Upper lobe of right lung (tissue), 1 donor: ENCODE measurements at regions not wholly inside any gene's neighbourhood (a gene's known extent, or its start where the extent isn't known, plus 50 kb on each side); places are given as distances from the start of the nearest gene placed in this dataset.

Experiments
- ATAC-seq: fragments of 200-7000 bp; cut with Tn5 transposase; one replicate; pipeline ENCODE4 v1.9.1; 2020; ENCODE audit warnings: mild to moderate bottlenecking, moderate library complexity
- DNase-seq: peaks from one replicate; pipeline ENCODE4 v3.0.0-alpha.2; 2020
- H3K27ac ChIP-seq: fragments of 200-600 bp; one replicate; pipeline ENCODE4 v1.8.0; 2022
- H3K27me3 ChIP-seq: fragments of 200-600 bp; one replicate; pipeline ENCODE4 v1.8.0; 2022; ENCODE audit warnings: mild to moderate bottlenecking
- H3K36me3 ChIP-seq: fragments of 200-600 bp; one replicate; pipeline ENCODE4 v1.8.0; 2022
- H3K4me1 ChIP-seq: fragments of 200-600 bp; one replicate; pipeline ENCODE4 v1.8.0; 2022
- H3K4me3 ChIP-seq: fragments of 200-600 bp; one replicate; pipeline ENCODE4 v1.8.0; 2022; ENCODE audit warnings: mild to moderate bottlenecking
- H3K9me3 ChIP-seq: fragments of 200-600 bp; one replicate; pipeline ENCODE4 v1.8.0; 2022
- intact Hi-C: fragments of 100-400 bp; cut with DNase I; formaldehyde crosslinking; loops from one replicate; pipeline ENCODE4 v1.11.0; 2022
- TF ChIP-seq, protein P1 (sequence below): fragments of 200-600 bp; IDR thresholded peaks from one replicate; pipeline ENCODE4 v1.8.0; 2022; ENCODE audit warnings: antibody characterized with exemption
- donor health status: DM: no; HTN: yes; CAD: no; lungs with severe emphysema.

DNA sequence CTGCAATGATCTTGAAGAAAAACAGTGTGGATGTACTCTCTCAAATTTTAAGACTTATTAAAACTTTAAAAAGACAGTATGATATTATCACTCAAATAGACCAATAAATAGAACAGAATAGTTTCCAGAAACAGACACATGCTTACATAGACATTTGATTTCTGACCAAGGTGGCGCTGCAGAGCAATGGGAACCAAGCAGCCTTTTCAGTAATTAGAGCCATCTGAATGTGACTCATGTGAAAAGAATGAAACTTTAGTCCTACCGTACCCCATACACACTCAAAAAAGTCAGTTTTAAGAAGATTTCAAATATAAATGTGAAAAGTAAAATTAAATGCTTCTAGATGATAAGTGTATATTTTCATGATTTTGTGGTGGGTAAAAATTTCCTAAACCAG lies 74.2 kb upstream of the MS4A8 start:
- intact Hi-C loops, result no loop called here
- no peak overlapping the region for H3K27ac ChIP-seq
- DNase-seq, result no peak
- H3K27me3 ChIP-seq, result no peaks in the 10 kb centered on the region
- no peaks in the 10 kb centered on the region for H3K36me3 ChIP-seq
- no peaks in the 10 kb centered on the region for H3K4me1 ChIP-seq
- TF ChIP-seq, protein P1, sequence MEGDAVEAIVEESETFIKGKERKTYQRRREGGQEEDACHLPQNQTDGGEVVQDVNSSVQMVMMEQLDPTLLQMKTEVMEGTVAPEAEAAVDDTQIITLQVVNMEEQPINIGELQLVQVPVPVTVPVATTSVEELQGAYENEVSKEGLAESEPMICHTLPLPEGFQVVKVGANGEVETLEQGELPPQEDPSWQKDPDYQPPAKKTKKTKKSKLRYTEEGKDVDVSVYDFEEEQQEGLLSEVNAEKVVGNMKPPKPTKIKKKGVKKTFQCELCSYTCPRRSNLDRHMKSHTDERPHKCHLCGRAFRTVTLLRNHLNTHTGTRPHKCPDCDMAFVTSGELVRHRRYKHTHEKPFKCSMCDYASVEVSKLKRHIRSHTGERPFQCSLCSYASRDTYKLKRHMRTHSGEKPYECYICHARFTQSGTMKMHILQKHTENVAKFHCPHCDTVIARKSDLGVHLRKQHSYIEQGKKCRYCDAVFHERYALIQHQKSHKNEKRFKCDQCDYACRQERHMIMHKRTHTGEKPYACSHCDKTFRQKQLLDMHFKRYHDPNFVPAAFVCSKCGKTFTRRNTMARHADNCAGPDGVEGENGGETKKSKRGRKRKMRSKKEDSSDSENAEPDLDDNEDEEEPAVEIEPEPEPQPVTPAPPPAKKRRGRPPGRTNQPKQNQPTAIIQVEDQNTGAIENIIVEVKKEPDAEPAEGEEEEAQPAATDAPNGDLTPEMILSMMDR, result peak; percentile 29
- peak; percentile 48 for ATAC-seq
- no peaks in the 10 kb centered on the region for H3K9me3 ChIP-seq
- H3K4me3 ChIP-seq, result no peak overlapping the region

DNA sequence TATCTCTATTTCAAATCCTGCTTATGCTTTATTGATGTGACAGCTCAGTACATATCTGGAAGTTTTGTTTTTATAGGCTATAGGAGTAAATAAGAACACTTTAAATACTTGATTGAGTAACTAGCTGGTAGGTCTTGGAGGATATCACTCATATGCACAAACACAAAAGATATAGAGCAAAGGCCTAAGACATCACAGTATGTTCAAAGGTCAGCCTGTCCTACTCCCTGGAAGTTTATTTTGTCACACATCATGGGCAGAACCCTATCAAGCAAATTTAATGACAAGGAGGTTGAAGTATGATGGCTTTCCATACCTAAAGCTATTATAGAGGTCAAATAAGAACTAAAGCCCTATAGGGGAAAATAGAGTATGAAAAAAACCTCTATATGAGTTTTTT lies 70.0 kb upstream of the MS4A8 start:
- ATAC-seq (no peak), DNase-seq (no peak)
- Histone ChIP-seq H3K36me3 (no peaks in the 10 kb centered on the region), H3K4me3 (no peak overlapping the region), H3K4me1 (no peaks in the 10 kb centered on the region), H3K27ac (no peak overlapping the region), H3K27me3 (no peaks in the 10 kb centered on the region), H3K9me3 (no peaks in the 10 kb centered on the region)
- intact Hi-C loops, result no loop called here
- TF ChIP-seq, protein P1, result no peak

DNA sequence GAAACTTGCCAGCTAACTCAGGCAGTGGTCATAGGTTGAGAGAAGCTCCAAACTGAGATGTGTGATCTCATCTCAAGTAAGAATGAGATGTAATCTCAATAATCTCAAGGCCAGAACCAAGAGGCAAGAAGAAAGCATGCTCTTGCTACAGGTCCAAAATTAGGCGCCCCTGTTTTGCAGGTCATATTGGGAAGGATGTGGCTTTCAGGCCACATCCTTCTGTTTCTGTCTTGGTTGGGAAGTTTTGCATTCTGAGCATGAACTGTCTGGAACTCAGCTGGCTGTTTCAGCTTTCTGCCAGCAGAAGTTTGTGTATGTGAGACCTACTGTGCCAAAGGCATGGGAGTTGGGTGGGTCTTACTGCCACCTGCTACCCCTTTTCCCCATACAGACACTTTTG lies 67.5 kb upstream of the MS4A8 start:
- no peak for ATAC-seq
- intact Hi-C loops, result no loop called here

DNA sequence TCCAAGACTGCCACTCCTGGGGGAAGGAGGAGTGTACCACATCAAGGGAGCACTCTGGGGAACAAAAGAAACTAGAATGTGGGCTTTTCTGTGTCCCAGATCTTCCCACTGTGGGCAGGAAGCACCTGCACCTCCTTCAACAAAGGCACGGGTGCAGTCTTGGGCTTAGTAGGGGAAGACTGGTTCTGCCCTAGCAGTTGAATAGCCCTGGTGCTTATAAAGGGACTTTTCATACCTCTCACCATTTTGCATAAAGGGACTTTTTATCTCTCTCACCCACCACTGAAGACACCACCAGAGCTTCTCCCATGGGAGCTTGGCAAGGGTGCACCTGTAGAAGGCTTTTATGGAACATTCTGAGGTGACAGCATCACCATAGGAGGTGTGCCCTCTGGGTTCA lies 65.8 kb upstream of the MS4A8 start:
- TF ChIP-seq, protein P1, result no peak
- H3K4me1 ChIP-seq, result no peaks in the 10 kb centered on the region
- H3K27ac ChIP-seq, result no peak overlapping the region
- H3K36me3 ChIP-seq, result no peaks in the 10 kb centered on the region
- DNase-seq, result no peak
- no peak for ATAC-seq
- no peaks in the 10 kb centered on the region for H3K9me3 ChIP-seq
- H3K4me3 ChIP-seq, result no peak overlapping the region
- no peaks in the 10 kb centered on the region for H3K27me3 ChIP-seq
- intact Hi-C loops, result no loop called here

More for the DNA sequence above, 67.5 kb upstream of the MS4A8 start:
- TF ChIP-seq, protein P1, result no peak
- Histone ChIP-seq H3K36me3 (no peaks in the 10 kb centered on the region), H3K4me3 (no peak overlapping the region), H3K27me3 (no peaks in the 10 kb centered on the region), H3K4me1 (no peaks in the 10 kb centered on the region), H3K27ac (no peak overlapping the region), H3K9me3 (no peaks in the 10 kb centered on the region)
- no peak for DNase-seq

DNA sequence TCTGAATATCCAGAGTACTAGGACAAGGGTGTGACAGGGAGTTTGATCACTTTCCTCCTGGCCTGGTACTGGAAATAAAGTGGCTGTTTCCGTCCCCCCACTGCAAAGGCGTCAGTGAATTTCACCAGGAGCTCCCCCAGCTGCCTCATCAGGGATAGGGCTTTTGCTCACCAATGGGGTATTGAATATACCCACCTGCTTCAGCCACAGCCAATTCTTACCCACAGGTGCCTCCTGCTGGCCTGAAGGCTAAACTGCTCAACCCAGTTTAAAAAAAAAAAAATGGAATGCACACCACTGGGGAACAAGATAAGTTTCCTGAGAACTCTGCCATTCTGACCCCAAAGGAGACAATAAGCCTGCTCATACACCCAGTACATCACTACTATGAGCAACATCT lies 65.3 kb upstream of the MS4A8 start:
- Histone ChIP-seq H3K27ac (no peak overlapping the region), H3K9me3 (no peaks in the 10 kb centered on the region), H3K27me3 (no peaks in the 10 kb centered on the region), H3K4me3 (no peak overlapping the region), H3K36me3 (no peaks in the 10 kb centered on the region), H3K4me1 (no peaks in the 10 kb centered on the region)
- DNase-seq, result no peak
- no peak for ATAC-seq
- intact Hi-C loops, result no loop called here
- TF ChIP-seq, protein P1, result peak; percentile 11

DNA sequence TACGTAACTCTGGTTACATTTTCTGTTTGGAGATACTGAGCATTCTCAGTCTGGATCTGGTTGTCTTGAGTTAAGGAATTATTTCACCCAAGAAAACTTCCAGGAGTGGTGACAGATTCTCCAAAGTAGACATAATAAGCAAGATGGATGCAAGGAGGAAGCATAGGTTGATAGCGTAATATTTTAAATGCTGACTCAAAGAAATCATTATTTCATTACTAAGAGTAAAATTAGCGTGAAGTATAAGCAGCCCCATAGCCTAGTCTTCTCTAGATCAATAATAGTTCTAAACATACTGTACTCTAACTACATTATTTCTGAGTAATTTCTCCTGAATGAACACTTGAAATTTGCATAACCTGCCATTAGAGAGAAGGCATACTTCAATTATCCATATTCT lies 57.5 kb upstream of the MS4A8 start:
- H3K9me3 ChIP-seq, result peaks cover 9% of the 10 kb centered on the region
- no peak overlapping the region for H3K4me3 ChIP-seq
- H3K27me3 ChIP-seq, result no peaks in the 10 kb centered on the region
- H3K27ac ChIP-seq, result no peak overlapping the region
- TF ChIP-seq, protein P1, result no peak
- ATAC-seq, result no peak
- intact Hi-C loops, result no loop called here
- H3K4me1 ChIP-seq, result no peaks in the 10 kb centered on the region
- H3K36me3 ChIP-seq, result no peaks in the 10 kb centered on the region
- no peak for DNase-seq
